ENCODE measurements at regions not wholly inside any gene's neighbourhood (a gene's known extent, or its start where the extent isn't known, plus 50 kb on each side); places are given as distances from the start of the nearest gene placed in this dataset.

DNA sequence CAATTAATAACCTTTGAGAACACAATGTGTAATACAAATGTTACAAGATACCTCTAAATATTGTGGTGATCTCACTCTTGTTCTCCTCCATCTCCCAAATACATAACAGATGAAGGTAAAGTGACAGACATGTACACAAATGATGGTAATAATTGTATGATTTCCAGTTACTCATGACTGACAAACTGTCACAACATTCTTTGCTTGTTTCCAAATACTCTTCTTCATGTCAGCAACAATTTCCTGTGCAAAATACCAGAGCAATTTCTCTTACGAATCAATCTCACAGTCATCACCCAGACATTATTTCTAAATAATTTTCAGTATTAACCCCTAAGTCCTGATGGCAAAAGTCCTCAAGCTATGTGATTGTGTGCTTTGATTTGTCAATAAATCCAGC lies 92.9 kb downstream of the RPS12 start:
- intact Hi-C loops (cut with DNase I; ENCODE audit: low total_unique reads), result no loop called here
- H3K4me3 ChIP-seq, result no peak overlapping the region
- H3K9me3 ChIP-seq, result no peaks in the 10 kb centered on the region
- no peaks in the 10 kb centered on the region for H3K4me1 ChIP-seq
- no peak for DNase-seq
- H3K27ac ChIP-seq, result no peak overlapping the region
- no peaks in the 10 kb centered on the region for H3K27me3 ChIP-seq
- TF ChIP-seq, protein P1, sequence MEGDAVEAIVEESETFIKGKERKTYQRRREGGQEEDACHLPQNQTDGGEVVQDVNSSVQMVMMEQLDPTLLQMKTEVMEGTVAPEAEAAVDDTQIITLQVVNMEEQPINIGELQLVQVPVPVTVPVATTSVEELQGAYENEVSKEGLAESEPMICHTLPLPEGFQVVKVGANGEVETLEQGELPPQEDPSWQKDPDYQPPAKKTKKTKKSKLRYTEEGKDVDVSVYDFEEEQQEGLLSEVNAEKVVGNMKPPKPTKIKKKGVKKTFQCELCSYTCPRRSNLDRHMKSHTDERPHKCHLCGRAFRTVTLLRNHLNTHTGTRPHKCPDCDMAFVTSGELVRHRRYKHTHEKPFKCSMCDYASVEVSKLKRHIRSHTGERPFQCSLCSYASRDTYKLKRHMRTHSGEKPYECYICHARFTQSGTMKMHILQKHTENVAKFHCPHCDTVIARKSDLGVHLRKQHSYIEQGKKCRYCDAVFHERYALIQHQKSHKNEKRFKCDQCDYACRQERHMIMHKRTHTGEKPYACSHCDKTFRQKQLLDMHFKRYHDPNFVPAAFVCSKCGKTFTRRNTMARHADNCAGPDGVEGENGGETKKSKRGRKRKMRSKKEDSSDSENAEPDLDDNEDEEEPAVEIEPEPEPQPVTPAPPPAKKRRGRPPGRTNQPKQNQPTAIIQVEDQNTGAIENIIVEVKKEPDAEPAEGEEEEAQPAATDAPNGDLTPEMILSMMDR (IDR thresholded peaks at IDR 0.05), result no peak
- no peaks in the 10 kb centered on the region for H3K36me3 ChIP-seq

- H3K9me3 ChIP-seq, result no peaks in the 10 kb centered on the region
- DNase-seq, result no peak
- no peak overlapping the region for H3K27ac ChIP-seq
- intact Hi-C loops (cut with DNase I; ENCODE audit: low total_unique reads), result no loop called here
- no peaks in the 10 kb centered on the region for H3K4me1 ChIP-seq
- H3K27me3 ChIP-seq, result no peaks in the 10 kb centered on the region
- no peak overlapping the region for H3K4me3 ChIP-seq
- no peaks in the 10 kb centered on the region for H3K36me3 ChIP-seq
- TF ChIP-seq, protein P1 (IDR thresholded peaks at IDR 0.05), result no peak
These were observed 93.5 kb downstream of the RPS12 start for GRCh38 chr6:132907914-132908313.

- Histone ChIP-seq H3K36me3 (no peaks in the 10 kb centered on the region), H3K9me3 (no peaks in the 10 kb centered on the region), H3K4me3 (no peak overlapping the region), H3K27ac (no peak overlapping the region), H3K4me1 (no peaks in the 10 kb centered on the region), H3K27me3 (no peaks in the 10 kb centered on the region)
- DNase-seq, result no peak
- intact Hi-C loops (cut with DNase I; ENCODE audit: low total_unique reads), result no loop called here
- TF ChIP-seq, protein P1 (IDR thresholded peaks at IDR 0.05), result no peak
These were observed 95.4 kb downstream of the RPS12 start for GRCh38 chr6:132909742-132910141.

DNA sequence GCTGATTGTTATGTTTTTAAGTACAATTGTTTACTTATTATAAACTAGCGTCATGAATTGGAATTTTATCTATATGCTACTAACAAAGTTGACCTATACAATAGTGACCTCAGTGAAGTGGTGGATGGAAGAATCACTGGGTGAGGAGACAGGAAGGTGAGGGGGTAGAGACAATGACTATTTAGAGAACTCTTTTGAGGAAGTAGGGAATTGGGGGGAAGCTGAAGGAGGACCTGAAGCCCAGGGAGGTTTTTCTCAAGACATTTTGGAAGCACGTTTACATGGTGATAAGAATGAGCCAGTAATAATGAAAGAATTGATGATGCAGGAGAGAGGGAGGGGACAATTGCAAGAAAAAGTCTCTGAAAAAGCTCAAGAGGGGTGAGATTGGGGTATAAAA lies 96.4 kb downstream of the RPS12 start:
- H3K4me1 ChIP-seq, result no peaks in the 10 kb centered on the region
- intact Hi-C loops (cut with DNase I; ENCODE audit: low total_unique reads), result no loop called here
- no peaks in the 10 kb centered on the region for H3K9me3 ChIP-seq
- H3K27me3 ChIP-seq, result no peaks in the 10 kb centered on the region
- H3K36me3 ChIP-seq, result no peaks in the 10 kb centered on the region
- H3K4me3 ChIP-seq, result no peak overlapping the region
- no peak overlapping the region for H3K27ac ChIP-seq
- TF ChIP-seq, protein P1 (IDR thresholded peaks at IDR 0.05), result no peak
- DNase-seq, result no peak

GRCh38 chr6:132919045-132919860 lies 104.9 kb downstream of the RPS12 start:
- TF ChIP-seq, protein P1 (IDR thresholded peaks at IDR 0.05), result no peak
- H3K4me3 ChIP-seq, result no peak overlapping the region
- DNase-seq, result peak; percentile 82
- intact Hi-C loops (cut with DNase I; ENCODE audit: low total_unique reads), result no loop called here
- no peaks in the 10 kb centered on the region for H3K27me3 ChIP-seq
- peaks cover 0 to 18% (median 5%) of the 10 kb centered on the region in 4 donors for H3K4me1 ChIP-seq
- no peaks in the 10 kb centered on the region for H3K36me3 ChIP-seq
- peak overlapping the region; percentile 10 to 51 for H3K27ac ChIP-seq
- H3K9me3 ChIP-seq, result no peaks in the 10 kb centered on the region

Data from tibial artery (tissue), 4 donors.